H1 (cell line): ENCODE measurements at regions not wholly inside any gene's neighbourhood (a gene's known extent, or its start where the extent isn't known, plus 50 kb on each side); places are given as distances from the start of the nearest gene placed in this dataset.

Experiments
- CTCF ChIA-PET: fragments of 300-600 bp; sonication (Branson Sonifier 250); formaldehyde crosslinking; loops from one replicate; lab custom pipeline; 2021; ENCODE audit not compliant: partially characterized antibody; lab: Charles Lee
- POLR2A ChIA-PET: fragments of 300-600 bp; sonication (Branson Sonifier 250); formaldehyde crosslinking; loops from one replicate; lab custom pipeline; 2021; ENCODE audit warnings: inconsistent platforms; ENCODE audit not compliant: partially characterized antibody; lab: Charles Lee
- DNase-seq, 2 experiments: peaks; one replicate each; pipeline versions ENCODE4 v3.0.0 to v3.0.0-alpha.2; 2010 to 2022; ENCODE audit warnings: low spot score in 2 of 2, low read depth in 1 of 2, mixed read lengths in 1 of 2
- FAIRE-seq: peaks from 2 replicates; lab custom pipeline; 2011; peaks lifted over from hg19 to GRCh38; lab: Jason Lieb, UNC
- H2AFZ ChIP-seq: 2 replicates; pipeline ENCODE4 v1.8.1; 2012; ENCODE audit warnings: low read length, inconsistent platforms
- H2AK5ac ChIP-seq: 2 replicates; pipeline ENCODE4 v1.6.1; 2013; ENCODE audit warnings: low read depth, low read length
- H2BK120ac ChIP-seq: replicated peaks from 2 replicates; pipeline ENCODE3; 2013; ENCODE audit warnings: low read depth, low read length, inconsistent platforms
- H2BK12ac ChIP-seq: 2 replicates; pipeline ENCODE4 v1.6.1; 2013; ENCODE audit warnings: low read depth, low read length
- H2BK15ac ChIP-seq: 2 replicates; pipeline ENCODE4 v1.6.1; 2013; ENCODE audit warnings: low read length
- H2BK20ac ChIP-seq: 2 replicates; pipeline ENCODE4 v1.6.1; 2013; ENCODE audit warnings: low read length
- H2BK5ac ChIP-seq: 2 replicates; pipeline ENCODE4 v1.6.1; 2013; ENCODE audit warnings: low read depth, low read length
- H3K14ac ChIP-seq: 2 replicates; pipeline ENCODE4 v1.6.1; 2013; ENCODE audit warnings: inconsistent platforms; ENCODE audit not compliant: insufficient read length
- H3K18ac ChIP-seq: 2 replicates; pipeline ENCODE4 v1.6.1; 2013; ENCODE audit warnings: low read length; ENCODE audit errors: extremely low read depth
- H3K23ac ChIP-seq: 2 replicates; pipeline ENCODE4 v1.6.1; 2013; ENCODE audit warnings: inconsistent platforms; ENCODE audit not compliant: insufficient read length
- H3K23me2 ChIP-seq: 2 replicates; pipeline ENCODE4 v1.6.1; 2013; ENCODE audit warnings: low read depth, low read length
- H3K27ac ChIP-seq: 2 replicates; pipeline ENCODE4 v1.6.1; 2011; ENCODE audit warnings: low read depth, low read length, inconsistent platforms
- H3K27me3 ChIP-seq, 4 experiments: replicated peaks in 1 of 4; 1 replicate in 1 of 4; 2 replicates in 3 of 4; pipeline versions ENCODE4 v1.6.1 to v1.8.1; 2011 to 2013; ENCODE audit warnings: low read length in 3 of 4, mild to moderate bottlenecking in 3 of 4, inconsistent platforms in 2 of 4, mixed read lengths in 2 of 4, moderate library complexity in 1 of 4; ENCODE audit not compliant: control insufficient read depth in 3 of 4, insufficient read depth in 3 of 4; ENCODE audit errors: extremely low read depth in 1 of 4
- H3K36me3 ChIP-seq, 4 experiments: 2 replicates each; pipeline versions ENCODE4 v1.6.1 to v1.8.1; 2011 to 2013; ENCODE audit warnings: mild to moderate bottlenecking in 4 of 4, low read length in 3 of 4, moderate library complexity in 2 of 4, control low read depth in 1 of 4, inconsistent platforms in 1 of 4; ENCODE audit not compliant: insufficient read depth in 4 of 4, control insufficient read depth in 2 of 4
- H3K4ac ChIP-seq: replicated peaks from 2 replicates; pipeline ENCODE3; 2013; ENCODE audit warnings: low read length, low read depth, mixed read lengths, inconsistent platforms; ENCODE audit not compliant: insufficient read length
- H3K4me1 ChIP-seq, 4 experiments: replicated peaks in 1 of 4; 1 replicate in 1 of 4; 2 replicates in 3 of 4; pipeline versions ENCODE4 v1.6.1 to v1.8.1; 2011 to 2013; ENCODE audit warnings: low read length in 3 of 4, inconsistent platforms in 2 of 4, mixed read lengths in 1 of 4; ENCODE audit not compliant: insufficient read depth in 4 of 4, control insufficient read depth in 3 of 4
- H3K4me2 ChIP-seq, 2 experiments: 2 replicates each; pipeline versions ENCODE4 v1.6.1 to v1.8.1; 2011 to 2013; ENCODE audit warnings: low read depth in 2 of 2, low read length in 2 of 2, control low read depth in 1 of 2, inconsistent platforms in 1 of 2, mild to moderate bottlenecking in 1 of 2; ENCODE audit not compliant: insufficient read depth in 1 of 2
- H3K4me3 ChIP-seq, 4 experiments: fragments of 200-600, 300-600 bp in 1 of 4; sonication (generic), shearing (Covaris generic), sonication (Bioruptor Twin) in 1 of 4; 2 replicates each; pipeline versions ENCODE4 v1.5.1 to v1.8.1; 2011 to 2016; ENCODE audit warnings: low read length in 4 of 4, low read depth in 3 of 4, control low read depth in 2 of 4, inconsistent platforms in 2 of 4, mild to moderate bottlenecking in 2 of 4, mixed read lengths in 1 of 4, moderate library complexity in 1 of 4; ENCODE audit not compliant: insufficient read depth in 2 of 4; ENCODE audit errors: extremely low read depth in 1 of 4
- H3K56ac ChIP-seq: replicated peaks from 2 replicates; pipeline ENCODE3; 2013; ENCODE audit warnings: low read depth, mild to moderate bottlenecking, mixed read lengths, low read length, inconsistent platforms; ENCODE audit not compliant: insufficient read length
- H3K79me1 ChIP-seq: 2 replicates; pipeline ENCODE4 v1.6.1; 2013; ENCODE audit warnings: low read depth, low read length, control low read depth
- H3K79me2 ChIP-seq, 2 experiments: 2 replicates each; pipeline versions ENCODE4 v1.6.1 to v1.8.1; 2012 to 2013; ENCODE audit warnings: low read length in 2 of 2, mild to moderate bottlenecking in 2 of 2, inconsistent platforms in 1 of 2; ENCODE audit not compliant: insufficient read depth in 2 of 2, control insufficient read depth in 1 of 2
- H3K9ac ChIP-seq, 4 experiments: replicated peaks in 1 of 4; 1 replicate in 1 of 4; 2 replicates in 3 of 4; pipeline versions ENCODE4 v1.6.1 to v1.8.1; 2011 to 2013; ENCODE audit warnings: low read depth in 3 of 4, low read length in 3 of 4, control low read depth in 2 of 4, mild to moderate bottlenecking in 2 of 4, moderate library complexity in 2 of 4, inconsistent platforms in 1 of 4; ENCODE audit errors: extremely low read depth in 1 of 4
- H3K9me3 ChIP-seq, 2 experiments: 2 replicates each; pipeline versions ENCODE4 v1.6.1 to v1.8.1; 2012 to 2013; ENCODE audit warnings: mild to moderate bottlenecking in 2 of 2, moderate library complexity in 2 of 2, control low read depth in 1 of 2, inconsistent platforms in 1 of 2, low read depth in 1 of 2, low read length in 1 of 2, mixed read lengths in 1 of 2; ENCODE audit not compliant: insufficient read depth in 2 of 2
- H4K20me1 ChIP-seq, 2 experiments: replicated peaks in 1 of 2; 2 replicates each; pipeline versions ENCODE3 to v1.8.1; 2011 to 2013; ENCODE audit warnings: inconsistent platforms in 2 of 2, low read length in 2 of 2, mild to moderate bottlenecking in 1 of 2; ENCODE audit not compliant: insufficient read depth in 2 of 2, control insufficient read depth in 1 of 2
- H4K5ac ChIP-seq: 2 replicates; pipeline ENCODE4 v1.6.1; 2013; ENCODE audit warnings: low read length, low read depth, mixed read lengths, inconsistent platforms; ENCODE audit not compliant: insufficient read length
- H4K8ac ChIP-seq: 2 replicates; pipeline ENCODE4 v1.8.0; 2013; ENCODE audit warnings: mild to moderate bottlenecking, moderate library complexity, low read length, inconsistent platforms; ENCODE audit not compliant: insufficient read depth; ENCODE audit errors: extremely low read depth
- H4K91ac ChIP-seq: replicated peaks from 2 replicates; pipeline ENCODE3; 2013; ENCODE audit warnings: low read length, mixed read lengths, inconsistent platforms; ENCODE audit not compliant: insufficient read length
- CHD1 ChIP-seq: IDR thresholded peaks from 2 replicates; pipeline ENCODE4 v1.6.1; 2012; ENCODE audit warnings: low read depth, low read length, improper control_type of control experiment
- CTBP2 ChIP-seq: IDR thresholded peaks from 2 replicates; pipeline ENCODE4 v1.7.0; 2011; ENCODE audit warnings: borderline replicate concordance, mild to moderate bottlenecking, moderate library complexity, mixed read lengths, low read length; ENCODE audit not compliant: insufficient read depth, insufficient read length
- EGR1 ChIP-seq: IDR thresholded peaks from 2 replicates; pipeline ENCODE4 v1.6.1; 2011; ENCODE audit warnings: low read depth, low read length, borderline replicate concordance
- EZH2 ChIP-seq: fragments of 200-600 bp; sonication (generic); IDR thresholded peaks from 2 replicates; pipeline ENCODE4 v1.7.1; 2012; ENCODE audit warnings: low read depth, mild to moderate bottlenecking, moderate library complexity, low read length, inconsistent platforms; ENCODE audit not compliant: severe bottlenecking
- HDAC2 ChIP-seq, 2 experiments: fragments of 300-600 bp in 1 of 2; sonication (generic) in 1 of 2; IDR thresholded peaks; 2 replicates each; pipeline ENCODE4 v1.6.1; 2011 to 2012; ENCODE audit warnings: low read depth in 2 of 2, low read length in 2 of 2, mild to moderate bottlenecking in 2 of 2, moderate library complexity in 2 of 2, borderline replicate concordance in 1 of 2, inconsistent platforms in 1 of 2
- NANOG ChIP-seq: IDR thresholded peaks from 2 replicates; pipeline ENCODE4 v1.6.1; 2011; ENCODE audit warnings: low read length, low read depth, mild to moderate bottlenecking, inconsistent platforms; ENCODE audit not compliant: insufficient read depth, poor library complexity, severe bottlenecking
- SIN3A ChIP-seq, 2 experiments: IDR thresholded peaks in 1 of 2; conservative IDR thresholded peaks in 1 of 2; 2 replicates each; pipeline ENCODE4 v1.6.1; 2011 to 2012; ENCODE audit warnings: low read length in 2 of 2, improper control_type of control experiment in 1 of 2, low read depth in 1 of 2, mild to moderate bottlenecking in 1 of 2
- SUZ12 ChIP-seq: fragments of 200-600 bp; sonication (generic); IDR thresholded peaks from 2 replicates; pipeline ENCODE4 v1.6.1; 2012; ENCODE audit warnings: mild to moderate bottlenecking, inconsistent platforms, low read length, moderate library complexity, mixed read lengths
- TAF7 ChIP-seq: optimal IDR thresholded peaks from 2 replicates; pipeline ENCODE3; 2011; ENCODE audit warnings: low read depth, mild to moderate bottlenecking, inconsistent platforms, low read length, moderate library complexity, borderline replicate concordance
- ZNF274 ChIP-seq: IDR thresholded peaks from 2 replicates; pipeline ENCODE4 v1.7.0; 2012; ENCODE audit warnings: low read length, borderline replicate concordance; ENCODE audit errors: extremely low read depth
- WGBS, 2 experiments: shearing (Covaris generic) in 1 of 2; methylation state at CpG; one replicate each; pipeline versions ENCODE4 v1.1.6 to v1.1.7; 2013 to 2015; ENCODE audit warnings: low lambda C conversion rate in 2 of 2, mixed read lengths in 2 of 2, inconsistent platforms in 1 of 2, low coverage in 1 of 2, missing lambda C conversion rate in 1 of 2; ENCODE audit not compliant: insufficient replicate concordance in 2 of 2, insufficient coverage in 1 of 2, insufficient read length in 1 of 2; ENCODE audit errors: extremely low coverage in 1 of 2, missing lambda C conversion rate in 1 of 2; 5-methylcytosine and 5-hydroxymethylcytosine counted together
- TF ChIP-seq, protein P1 (sequence below): IDR thresholded peaks from 2 replicates; pipeline ENCODE4 v1.6.1; 2012; ENCODE audit warnings: low read length, inconsistent platforms

DNA sequence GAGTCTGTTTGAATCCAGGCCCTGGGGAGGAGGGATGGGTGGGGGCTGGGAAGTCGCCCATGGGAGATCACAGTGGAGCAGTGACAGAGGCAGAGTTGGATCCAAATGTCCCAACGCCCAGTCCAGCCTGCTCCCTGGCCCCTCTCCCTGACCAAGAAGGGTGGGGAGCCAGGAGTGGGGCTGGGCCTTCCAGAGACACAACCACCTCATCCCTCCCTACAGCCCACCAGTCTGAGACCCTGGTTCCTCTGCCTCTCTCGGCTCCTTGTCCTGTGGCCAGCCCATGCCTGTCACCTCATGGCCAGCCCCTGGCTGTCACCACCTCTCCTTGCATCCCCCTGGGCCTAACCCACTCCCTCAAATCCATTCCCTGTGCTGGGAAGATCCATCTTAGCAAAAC is 71.2 kb upstream of the PRR5 start:
- H4K91ac ChIP-seq = no peak overlapping the region
- no peaks in the 10 kb centered on the region for H3K79me2 ChIP-seq
- no peak overlapping the region for H3K18ac ChIP-seq
- H4K5ac ChIP-seq = no peak overlapping the region
- H4K20me1 ChIP-seq = peaks cover 0 to 12% of the 10 kb centered on the region in 2 experiments
- no peak overlapping the region for H2AK5ac ChIP-seq
- peaks cover 0 to 3% (median 0%) of the 10 kb centered on the region in 4 experiments; a peak in 1 of 7 replicates for H3K4me1 ChIP-seq
- H2BK5ac ChIP-seq = no peak overlapping the region
- ChIA-PET CTCF (interaction anchor here (1.0 to 1.3 kb wide), 3 partner anchors 35 to 544 kb away, joined by 3 read pairs; no protein-coding TSS in a partner anchor), POLR2A (interaction anchor here (0.5 to 0.7 kb wide), 2 partner anchors 20 to 438 kb away, joined by 3 read pairs; no protein-coding TSS in a partner anchor)
- no peaks in the 10 kb centered on the region for H3K9me3 ChIP-seq
- WGBS, 2 experiments = 67% methylated on average over 3 of the region's 3 CpGs; no CpG with 5 or more reads in 1 of the 2 experiments
- H2BK120ac ChIP-seq = no peak overlapping the region
- H3K56ac ChIP-seq = no peak overlapping the region
- H3K4me3 ChIP-seq = no peak overlapping the region
- no peak overlapping the region for H3K14ac ChIP-seq
- H3K23me2 ChIP-seq = peaks cover 9% of the 10 kb centered on the region; the same call in 1 of the 2 replicates
- no peak for FAIRE-seq
- DNase-seq = no peak
- H3K9ac ChIP-seq = no peak overlapping the region
- no peak overlapping the region for H2BK20ac ChIP-seq
- H2BK12ac ChIP-seq = no peak overlapping the region
- no peaks in the 10 kb centered on the region for H3K36me3 ChIP-seq
- H4K8ac ChIP-seq = no peak overlapping the region
- H3K4ac ChIP-seq = no peak overlapping the region
- peaks cover 19 to 49% (median 42%) of the 10 kb centered on the region in 4 experiments for H3K27me3 ChIP-seq
- H3K23ac ChIP-seq = no peak overlapping the region
- no peaks in the 10 kb centered on the region for H3K79me1 ChIP-seq
- H3K27ac ChIP-seq = no peak overlapping the region
- no peak overlapping the region for H3K4me2 ChIP-seq
- H2BK15ac ChIP-seq = no peak overlapping the region
- no peak overlapping the region for H2AFZ ChIP-seq
- TF ChIP-seq SIN3A (conservative IDR thresholded peaks at IDR 0.05 in 1 of 2, IDR thresholded peaks at IDR 0.05 in 1 of 2; ENCODE audit: low read depth in 1 of 2, low read length in 2 of 2) (no peak), HDAC2 (IDR thresholded peaks at IDR 0.05; ENCODE audit: borderline replicate concordance in 1 of 2, low read depth in 2 of 2, low read length in 2 of 2) (no peak), CHD1 (no peak), CTBP2 (no peak), TAF7 (no peak), ZNF274 (no peak), NANOG (no peak), EGR1 (no peak), EZH2 (no peak), SUZ12 (no peak)
- TF ChIP-seq, protein P1, sequence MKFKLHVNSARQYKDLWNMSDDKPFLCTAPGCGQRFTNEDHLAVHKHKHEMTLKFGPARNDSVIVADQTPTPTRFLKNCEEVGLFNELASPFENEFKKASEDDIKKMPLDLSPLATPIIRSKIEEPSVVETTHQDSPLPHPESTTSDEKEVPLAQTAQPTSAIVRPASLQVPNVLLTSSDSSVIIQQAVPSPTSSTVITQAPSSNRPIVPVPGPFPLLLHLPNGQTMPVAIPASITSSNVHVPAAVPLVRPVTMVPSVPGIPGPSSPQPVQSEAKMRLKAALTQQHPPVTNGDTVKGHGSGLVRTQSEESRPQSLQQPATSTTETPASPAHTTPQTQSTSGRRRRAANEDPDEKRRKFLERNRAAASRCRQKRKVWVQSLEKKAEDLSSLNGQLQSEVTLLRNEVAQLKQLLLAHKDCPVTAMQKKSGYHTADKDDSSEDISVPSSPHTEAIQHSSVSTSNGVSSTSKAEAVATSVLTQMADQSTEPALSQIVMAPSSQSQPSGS = no peak
